Ovary (tissue), 7 donors: ENCODE measurements at regions not wholly inside any gene's neighbourhood (a gene's known extent, or its start where the extent isn't known, plus 50 kb on each side); places are given as distances from the start of the nearest gene placed in this dataset.

Experiments
- DNase-seq, 5 donors: peaks; one replicate each; pipeline ENCODE4 v3.0.0-alpha.2; 2019 to 2020
- H3K27ac ChIP-seq, 2 donors: fragments of 200-600 bp; one replicate each; pipeline versions ENCODE4 v1.5.1 to v1.8.0; 2019 to 2022
- H3K27me3 ChIP-seq: fragments of 200-600 bp; one replicate; pipeline ENCODE4 v1.8.0; 2022
- H3K36me3 ChIP-seq: fragments of 200-600 bp; sonication (generic); one replicate; pipeline ENCODE4 v1.5.1; 2019
- H3K4me1 ChIP-seq: one replicate; pipeline ENCODE4 v1.8.1; 2013; ENCODE audit warnings: mild to moderate bottlenecking, moderate library complexity; ENCODE audit not compliant: insufficient read depth
- H3K4me3 ChIP-seq: fragments of 200-600 bp; sonication (generic); one replicate; pipeline ENCODE4 v1.5.1; 2017
- H3K9me3 ChIP-seq, 2 donors: fragments of 200-600 bp in 1 of 2; sonication (generic) in 1 of 2; one replicate each; pipeline versions ENCODE4 v1.5.1 to v1.8.1; 2013 to 2019; ENCODE audit warnings: mild to moderate bottlenecking in 1 of 2, moderate library complexity in 1 of 2
- EP300 ChIP-seq: sonication (generic); formaldehyde crosslinking; IDR thresholded peaks from one replicate; pipeline ENCODE4 v1.6.1; 2017; ENCODE audit warnings: antibody characterized with exemption
- POLR2A ChIP-seq: fragments of 450-650 bp; IDR thresholded peaks from one replicate; pipeline ENCODE4 v1.6.1; 2017; ENCODE audit warnings: antibody characterized with exemption, mild to moderate bottlenecking, moderate library complexity
- WGBS, 3 donors: extraction: QIAGEN DNeasy Blood & Tissue Kit in 1 of 3; methylation state at CpG; one replicate each; pipeline versions ENCODE4 v1.1.5 to v1.1.7; 2013 to 2017; 5-methylcytosine and 5-hydroxymethylcytosine counted together
- intact Hi-C, 4 donors: fragments of 100-400 bp; cut with DNase I; formaldehyde crosslinking; loops; one replicate each; pipeline versions ENCODE4 v1.11.0 to v1.15.1; 2022 to 2023
- TF ChIP-seq, protein P1 (sequence below), 3 donors: fragments of 450-650 bp in 2 of 3; fragments of 200-600 bp in 1 of 3; IDR thresholded peaks; one replicate each; pipeline versions ENCODE4 v1.5.1 to v1.8.0; 2016 to 2022; ENCODE audit warnings: antibody characterized with exemption in 3 of 3, mild to moderate bottlenecking in 1 of 3
- donor health status: DM: no; HTN: no; CAD: no; lungs with moderate emphysema.
- donor health status: DM: no; HTN: no; CAD: no.
- donor health status: Bipolar disorder and iron deficiency.
- donor health status: DM: no; HTN: no; CAD: no.
- donor health status: DM: yes; HTN: yes; CAD: no.

DNA sequence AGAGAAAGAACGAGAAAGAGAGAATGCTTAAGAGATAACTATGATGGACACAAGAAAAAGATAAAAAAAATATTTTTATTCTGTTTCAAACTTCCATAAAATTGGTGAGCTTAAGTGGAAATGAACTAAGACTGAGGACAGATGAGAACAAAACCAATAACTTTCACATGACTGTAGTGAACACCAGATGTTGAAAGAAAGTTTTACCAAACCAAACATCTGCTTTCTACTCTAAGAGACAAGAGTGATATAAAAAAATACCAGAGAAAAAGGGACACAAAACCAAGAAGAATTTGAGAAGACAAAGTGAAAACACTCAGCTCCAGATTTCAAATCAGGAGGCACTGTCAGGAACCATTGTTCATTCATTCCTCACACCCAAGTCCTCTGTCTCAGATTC is 147.9 kb downstream of the IMPG2 start:
- WGBS, 3 donors = 33 to 41% (median 38%) methylated on average over 1 of the region's 1 CpG
- TF ChIP-seq, protein P1, sequence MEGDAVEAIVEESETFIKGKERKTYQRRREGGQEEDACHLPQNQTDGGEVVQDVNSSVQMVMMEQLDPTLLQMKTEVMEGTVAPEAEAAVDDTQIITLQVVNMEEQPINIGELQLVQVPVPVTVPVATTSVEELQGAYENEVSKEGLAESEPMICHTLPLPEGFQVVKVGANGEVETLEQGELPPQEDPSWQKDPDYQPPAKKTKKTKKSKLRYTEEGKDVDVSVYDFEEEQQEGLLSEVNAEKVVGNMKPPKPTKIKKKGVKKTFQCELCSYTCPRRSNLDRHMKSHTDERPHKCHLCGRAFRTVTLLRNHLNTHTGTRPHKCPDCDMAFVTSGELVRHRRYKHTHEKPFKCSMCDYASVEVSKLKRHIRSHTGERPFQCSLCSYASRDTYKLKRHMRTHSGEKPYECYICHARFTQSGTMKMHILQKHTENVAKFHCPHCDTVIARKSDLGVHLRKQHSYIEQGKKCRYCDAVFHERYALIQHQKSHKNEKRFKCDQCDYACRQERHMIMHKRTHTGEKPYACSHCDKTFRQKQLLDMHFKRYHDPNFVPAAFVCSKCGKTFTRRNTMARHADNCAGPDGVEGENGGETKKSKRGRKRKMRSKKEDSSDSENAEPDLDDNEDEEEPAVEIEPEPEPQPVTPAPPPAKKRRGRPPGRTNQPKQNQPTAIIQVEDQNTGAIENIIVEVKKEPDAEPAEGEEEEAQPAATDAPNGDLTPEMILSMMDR (IDR thresholded peaks at IDR 0.05) = no peak
- TF ChIP-seq EP300 (no peak), POLR2A (no peak)

DNA sequence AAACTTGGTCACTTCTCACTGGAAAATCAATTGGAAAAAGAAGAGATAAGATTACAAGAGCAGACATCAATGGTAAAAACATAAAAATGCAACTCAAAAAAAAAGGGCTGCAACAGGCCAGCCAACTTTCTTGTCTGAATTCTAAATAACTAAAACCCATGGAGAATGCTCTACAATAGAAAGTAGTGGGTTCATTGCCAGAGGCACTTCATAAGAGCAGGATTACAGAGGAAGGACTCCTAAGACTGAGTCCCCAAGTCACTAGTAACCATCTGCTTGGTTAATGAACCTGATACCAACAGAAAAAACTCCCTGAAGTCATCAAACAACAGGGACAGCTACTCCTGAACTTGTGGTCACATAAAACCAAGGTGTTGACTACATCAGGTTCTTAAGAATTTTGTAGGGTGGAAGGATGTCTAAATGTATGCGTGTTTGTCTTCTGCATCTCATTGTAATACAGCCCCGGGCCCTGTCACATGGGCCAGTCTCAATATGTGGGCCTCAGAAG is 148.6 kb downstream of the IMPG2 start:
- no peaks in the 10 kb centered on the region for H3K9me3 ChIP-seq
- H3K4me3 ChIP-seq = no peak overlapping the region
- WGBS, 3 donors = 94 to 97% (median 95%) methylated on average over 2 of the region's 2 CpGs
- intact Hi-C loops = no loop called here
- H3K36me3 ChIP-seq = no peaks in the 10 kb centered on the region
- H3K27me3 ChIP-seq = no peaks in the 10 kb centered on the region
- TF ChIP-seq EP300 (no peak), POLR2A (no peak)
- TF ChIP-seq, protein P1 (IDR thresholded peaks at IDR 0.05) = no peak
- peaks cover 1% of the 10 kb centered on the region for H3K4me1 ChIP-seq
- DNase-seq = no peak
- H3K27ac ChIP-seq = no peak overlapping the region

More for the DNA sequence above, 147.9 kb downstream of the IMPG2 start:
- peaks cover 1% of the 10 kb centered on the region for H3K4me1 ChIP-seq
- no peaks in the 10 kb centered on the region for H3K27me3 ChIP-seq
- H3K9me3 ChIP-seq = no peaks in the 10 kb centered on the region
- H3K36me3 ChIP-seq = no peaks in the 10 kb centered on the region
- H3K4me3 ChIP-seq = no peak overlapping the region
- intact Hi-C loops = no loop called here
- H3K27ac ChIP-seq = no peak overlapping the region
- no peak for DNase-seq

DNA sequence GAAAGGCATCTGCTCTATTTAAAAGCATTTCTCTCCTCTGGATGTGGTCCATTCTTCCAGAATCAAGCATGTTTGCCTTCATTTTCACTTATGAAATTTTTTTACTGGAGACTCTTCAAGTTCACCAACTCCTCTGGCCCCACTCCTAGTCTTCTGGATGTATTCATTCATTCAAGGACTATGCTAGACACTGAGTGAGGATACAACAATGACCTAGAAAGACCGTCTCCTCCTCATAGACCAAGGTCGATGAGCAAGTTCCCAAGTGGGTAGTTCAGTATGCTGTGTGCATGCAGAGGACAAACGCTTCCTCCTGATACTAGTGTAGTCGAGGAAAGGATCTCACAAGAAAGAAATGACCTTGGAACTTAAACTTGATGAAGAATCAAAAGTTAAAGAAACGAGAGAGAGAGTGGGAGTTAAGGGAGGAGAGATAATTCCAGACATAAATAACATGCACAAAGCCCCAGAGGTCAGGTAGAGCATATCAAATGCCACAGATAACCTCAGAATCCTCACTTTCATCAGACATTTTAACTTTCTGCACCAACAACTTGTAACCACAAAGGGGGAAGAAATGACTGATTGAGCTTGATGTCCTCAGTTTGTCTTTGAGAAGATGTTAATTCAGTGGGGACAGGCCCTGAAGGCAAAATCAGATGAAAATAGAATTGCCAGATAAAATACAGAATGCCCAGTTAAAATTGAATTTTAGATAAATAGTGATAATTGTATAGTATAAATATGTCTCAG is 149.4 kb downstream of the IMPG2 start:
- no peaks in the 10 kb centered on the region for H3K36me3 ChIP-seq
- TF ChIP-seq EP300 (no peak), POLR2A (no peak)
- TF ChIP-seq, protein P1 (IDR thresholded peaks at IDR 0.05) = no peak
- H3K27ac ChIP-seq = no peak overlapping the region
- no peaks in the 10 kb centered on the region for H3K27me3 ChIP-seq
- intact Hi-C loops = no loop called here
- H3K9me3 ChIP-seq = no peaks in the 10 kb centered on the region
- no peak overlapping the region for H3K4me3 ChIP-seq
- WGBS, 3 donors = 52 to 61% (median 53%) methylated on average over 5 of the region's 5 CpGs
- H3K4me1 ChIP-seq = peaks cover 1% of the 10 kb centered on the region
- DNase-seq = no peak

DNA sequence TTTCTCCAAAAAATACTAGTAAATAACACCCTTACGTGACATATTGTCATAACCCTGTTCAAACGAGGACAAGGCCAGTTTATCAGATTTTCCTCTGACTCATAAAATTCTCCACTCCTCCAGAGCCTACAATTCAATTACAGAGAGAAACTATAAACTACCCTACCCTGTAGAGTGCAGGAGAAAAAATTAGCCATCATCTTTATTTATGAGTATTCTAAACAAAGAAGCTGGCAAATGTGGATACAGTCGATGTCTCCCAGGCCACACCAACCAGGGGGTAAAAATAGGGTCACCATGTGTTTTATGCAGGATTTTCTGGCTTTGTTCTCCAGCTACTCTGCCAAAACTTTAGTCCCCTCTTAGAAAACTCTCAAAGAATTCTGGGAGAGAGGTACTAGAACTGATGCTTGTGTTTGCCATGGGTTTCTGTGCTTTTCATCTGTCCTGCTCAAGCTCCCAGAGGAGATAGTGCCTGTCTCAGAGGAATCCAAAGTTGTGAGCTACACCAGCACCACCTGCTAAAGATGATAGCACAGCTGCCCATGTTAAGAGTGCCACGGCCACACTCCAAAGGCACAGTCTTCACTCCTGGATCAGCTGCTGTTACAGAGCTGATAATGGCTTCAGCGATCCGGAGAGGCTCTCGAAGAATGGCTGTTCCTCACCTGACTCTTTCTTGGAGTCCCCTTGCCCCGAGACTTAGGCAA is 150.2 kb downstream of the IMPG2 start:
- no peak for DNase-seq
- 58 to 64% (median 60%) methylated on average over 8 of the region's 8 CpGs for WGBS, 3 donors
- no peaks in the 10 kb centered on the region for H3K9me3 ChIP-seq
- H3K27me3 ChIP-seq = no peaks in the 10 kb centered on the region
- no peak overlapping the region for H3K27ac ChIP-seq
- TF ChIP-seq POLR2A (no peak), EP300 (no peak)
- TF ChIP-seq, protein P1 (IDR thresholded peaks at IDR 0.05) = no peak
- H3K36me3 ChIP-seq = no peaks in the 10 kb centered on the region
- no peak overlapping the region for H3K4me3 ChIP-seq
- H3K4me1 ChIP-seq = peaks cover 1% of the 10 kb centered on the region
- intact Hi-C loops = no loop called here
